Effector CD8-positive, alpha-beta T cell (primary cell): ENCODE measurements at regions not wholly inside any gene's neighbourhood (a gene's known extent, or its start where the extent isn't known, plus 50 kb on each side); places are given as distances from the start of the nearest gene placed in this dataset.

Experiments
- DNase-seq: peaks from one replicate; lab custom pipeline; 2025; lab: John Stamatoyannopoulos, UW

- DNase-seq: no peak
These were observed 95.4 kb downstream of the RMI2 start for GRCh38 chr16:11440657-11441012.

- DNase-seq: no peak
These were observed 100.2 kb downstream of the RMI2 start for GRCh38 chr16:11445486-11445885.

GRCh38 chr16:11446566-11447119, 101.4 kb downstream of the RMI2 start:
- no peak for DNase-seq

- no peak for DNase-seq
These were observed 102.0 kb downstream of the RMI2 start for GRCh38 chr16:11447272-11447671.

GRCh38 chr16:11447836-11448235, 102.6 kb downstream of the RMI2 start:
- no peak for DNase-seq

GRCh38 chr16:11448796-11449416, 103.6 kb downstream of the RMI2 start:
- no peak for DNase-seq

GRCh38 chr16:11449716-11450115, 104.5 kb downstream of the RMI2 start:
- no peak for DNase-seq

GRCh38 chr16:11450136-11450535, 104.9 kb downstream of the RMI2 start:
- DNase-seq: no peak

GRCh38 chr16:11452298-11452697, 107.0 kb downstream of the RMI2 start:
- DNase-seq: no peak

- DNase-seq: no peak
These were observed 107.6 kb downstream of the RMI2 start for GRCh38 chr16:11452746-11453389.

- DNase-seq: no peak
These were observed 111.5 kb downstream of the RMI2 start for GRCh38 chr16:11456741-11457140.

GRCh38 chr16:11459722-11460121, 114.5 kb downstream of the RMI2 start:
- DNase-seq: no peak

- no peak for DNase-seq
These were observed 115.7 kb downstream of the RMI2 start for GRCh38 chr16:11460820-11461594.

GRCh38 chr16:11461595-11461990, 116.3 kb downstream of the RMI2 start:
- DNase-seq: no peak

GRCh38 chr16:11462036-11462435, 116.8 kb downstream of the RMI2 start:
- no peak for DNase-seq

GRCh38 chr16:11462861-11463260, 117.6 kb downstream of the RMI2 start:
- no peak for DNase-seq

GRCh38 chr16:11464241-11464640, 119.0 kb downstream of the RMI2 start:
- no peak for DNase-seq

- DNase-seq: no peak
These were observed 120.4 kb downstream of the RMI2 start for GRCh38 chr16:11465675-11466074.

- DNase-seq: no peak
These were observed 115.9 kb downstream of the LITAF start for GRCh38 chr16:11470676-11471415.

GRCh38 chr16:11471548-11471947, 115.2 kb downstream of the LITAF start:
- DNase-seq: no peak

GRCh38 chr16:11472410-11472809, 114.3 kb downstream of the LITAF start:
- no peak for DNase-seq

- DNase-seq: no peak
These were observed 113.9 kb downstream of the LITAF start for GRCh38 chr16:11472851-11473250.
